ENCODE measurements at regions not wholly inside any gene's neighbourhood (a gene's known extent, or its start where the extent isn't known, plus 50 kb on each side); places are given as distances from the start of the nearest gene placed in this dataset.

DNA sequence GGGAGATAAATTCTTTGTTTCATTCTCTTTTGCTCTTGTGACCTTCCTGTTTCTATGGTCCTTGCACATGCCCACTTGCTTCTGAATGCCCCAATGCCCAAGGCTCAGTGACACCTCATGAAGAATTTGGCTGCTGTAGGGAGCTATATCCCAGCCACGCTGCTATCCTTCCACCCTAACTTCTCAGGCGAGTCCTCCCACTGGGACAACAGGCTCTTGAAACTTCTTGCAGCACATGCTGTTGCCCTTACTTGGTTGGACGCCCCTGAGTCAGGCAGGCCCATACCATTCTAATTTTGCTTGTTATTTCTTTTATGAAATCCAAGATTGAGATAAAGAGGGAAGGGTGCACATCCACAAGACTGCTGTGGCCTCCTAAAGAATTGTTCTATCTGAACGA, 57.6 kb upstream of the BLID start:
- ATAC-seq (ENCODE audit: low read depth) (no peak), DNase-seq (no peak)
- POLR2A ChIA-PET = no interaction called here
- Mint-ChIP-seq H3K4me1 (no peaks in the 10 kb centered on the region), H3K4me3 (no peak overlapping the region), H3K9me3 (no peaks in the 10 kb centered on the region), H3K27me3 (peaks cover 2% of the 10 kb centered on the region), H3K27ac (no peak overlapping the region), H3K36me3 (no peaks in the 10 kb centered on the region)

DNA sequence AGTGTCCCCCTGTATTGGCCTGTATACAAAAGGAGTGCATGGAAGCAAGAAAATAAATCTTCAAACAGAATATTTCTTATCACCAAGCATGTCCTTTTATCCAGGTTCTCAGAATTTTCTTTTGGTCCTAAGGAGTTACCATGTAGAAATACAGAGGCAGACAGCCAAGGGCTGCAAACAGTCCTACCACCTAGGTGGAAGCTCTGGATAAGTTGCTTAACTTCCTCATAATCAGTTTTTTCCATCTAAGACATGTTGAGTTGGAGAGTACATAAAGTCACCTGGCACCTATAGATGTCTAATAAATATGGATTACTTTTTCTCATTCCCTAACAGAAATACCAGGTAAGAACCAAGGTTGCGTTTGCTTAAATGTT, 57.0 kb upstream of the BLID start:
- no peaks in the 10 kb centered on the region for H3K4me1 Mint-ChIP-seq
- no peaks in the 10 kb centered on the region for H3K9me3 Mint-ChIP-seq
- no peak for DNase-seq
- H3K27me3 Mint-ChIP-seq = peaks cover 2% of the 10 kb centered on the region
- H3K27ac Mint-ChIP-seq = no peak overlapping the region
- no peak for ATAC-seq (ENCODE audit: low read depth)
- POLR2A ChIA-PET = no interaction called here
- H3K4me3 Mint-ChIP-seq = no peak overlapping the region
- H3K36me3 Mint-ChIP-seq = no peaks in the 10 kb centered on the region

DNA sequence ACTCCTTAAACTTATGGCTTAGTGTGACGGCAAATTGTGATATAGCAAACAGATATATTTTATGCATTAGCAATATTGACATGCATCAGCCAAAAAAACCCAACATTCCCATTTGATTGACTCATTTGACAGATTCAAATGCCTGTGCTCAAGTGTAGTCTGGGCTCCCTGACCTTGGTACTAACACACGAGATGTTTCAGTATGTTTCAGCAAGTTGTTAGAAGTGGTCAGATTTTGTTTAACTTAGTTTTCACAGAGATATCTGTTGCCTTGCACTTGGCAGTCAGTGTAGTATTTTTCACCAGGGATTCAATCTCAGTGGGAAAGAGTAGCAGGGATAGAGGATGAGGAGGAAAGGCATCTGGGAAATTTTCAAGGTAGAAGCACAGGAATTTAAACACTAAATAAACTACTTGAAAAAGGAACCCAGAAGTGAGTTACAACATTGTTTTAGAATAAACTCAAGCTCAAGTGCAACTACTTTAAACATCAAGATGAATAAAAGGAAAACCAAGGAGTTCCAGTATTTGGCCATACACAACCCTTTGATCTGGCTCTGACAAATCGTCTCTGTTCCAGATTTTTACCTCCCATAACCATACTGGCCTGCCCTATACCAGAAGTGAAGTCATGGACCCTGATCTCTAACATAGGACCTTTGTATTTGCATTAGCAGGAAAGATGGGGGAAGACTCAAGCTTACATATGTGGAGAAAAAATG, 56.5 kb upstream of the BLID start:
- POLR2A ChIA-PET = no interaction called here
- DNase-seq (no peak), ATAC-seq (ENCODE audit: low read depth) (no peak)
- Mint-ChIP-seq H3K4me3 (no peak overlapping the region), H3K9me3 (no peaks in the 10 kb centered on the region), H3K36me3 (no peaks in the 10 kb centered on the region), H3K4me1 (no peaks in the 10 kb centered on the region), H3K27me3 (no peaks in the 10 kb centered on the region), H3K27ac (no peak overlapping the region)

DNA sequence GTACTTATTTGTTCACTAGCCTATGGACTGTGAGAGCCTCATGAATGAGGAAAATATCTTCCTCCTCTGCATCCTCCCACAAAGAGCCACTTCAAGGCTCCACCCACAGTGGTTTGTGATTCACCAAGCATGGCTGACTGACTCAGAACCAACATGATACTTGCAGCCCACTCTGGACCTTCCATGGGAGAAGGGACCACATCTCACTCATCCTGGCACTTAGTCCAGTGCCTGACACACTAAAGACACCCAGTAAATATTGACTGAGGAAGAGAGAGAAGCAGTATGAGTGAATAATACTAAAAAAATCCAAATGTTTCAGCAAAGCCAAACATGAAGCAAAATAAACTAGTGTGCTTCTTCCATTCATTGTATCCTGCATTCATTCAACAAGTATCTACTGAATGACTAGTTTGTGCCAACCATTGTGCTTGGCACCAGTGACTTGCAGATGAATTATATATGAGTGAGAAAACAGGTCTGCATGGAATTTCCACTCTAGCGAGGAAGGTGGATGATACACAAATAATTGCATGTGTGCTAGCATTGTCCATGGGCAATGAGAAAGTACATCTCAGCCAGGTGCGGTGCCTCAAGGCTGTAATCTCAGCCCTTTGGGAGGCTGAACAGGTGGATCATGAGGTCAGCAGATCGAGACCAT, 54.9 kb upstream of the BLID start:
- H3K27me3 Mint-ChIP-seq = no peaks in the 10 kb centered on the region
- ATAC-seq (ENCODE audit: low read depth) = no peak

DNA sequence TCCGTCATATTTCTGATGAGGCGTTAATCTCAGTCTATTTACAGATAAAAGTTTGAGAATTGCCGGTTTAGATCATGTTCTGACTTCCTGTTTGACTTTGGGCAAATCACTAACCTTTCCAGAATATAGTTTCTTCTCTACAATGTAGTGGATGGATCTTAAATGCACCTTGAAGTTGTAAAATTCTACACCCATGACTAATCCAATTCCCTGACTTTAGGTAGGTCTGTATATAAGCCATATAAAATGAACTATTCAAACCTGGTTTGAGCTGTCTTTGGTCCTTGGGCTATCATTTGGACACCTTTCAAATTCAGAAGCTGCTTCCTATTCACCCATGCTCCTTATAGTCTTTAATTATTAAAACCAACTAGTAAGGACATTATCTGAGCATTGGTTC, 52.2 kb upstream of the BLID start:
- Mint-ChIP-seq H3K4me3 (no peak overlapping the region), H3K27me3 (no peaks in the 10 kb centered on the region), H3K36me3 (no peaks in the 10 kb centered on the region)

More for the DNA sequence above, 54.9 kb upstream of the BLID start:
- Mint-ChIP-seq H3K36me3 (no peaks in the 10 kb centered on the region), H3K27ac (no peak overlapping the region), H3K4me1 (no peaks in the 10 kb centered on the region), H3K9me3 (no peaks in the 10 kb centered on the region), H3K4me3 (no peak overlapping the region)
- no peak for DNase-seq
- POLR2A ChIA-PET = no interaction called here

DNA sequence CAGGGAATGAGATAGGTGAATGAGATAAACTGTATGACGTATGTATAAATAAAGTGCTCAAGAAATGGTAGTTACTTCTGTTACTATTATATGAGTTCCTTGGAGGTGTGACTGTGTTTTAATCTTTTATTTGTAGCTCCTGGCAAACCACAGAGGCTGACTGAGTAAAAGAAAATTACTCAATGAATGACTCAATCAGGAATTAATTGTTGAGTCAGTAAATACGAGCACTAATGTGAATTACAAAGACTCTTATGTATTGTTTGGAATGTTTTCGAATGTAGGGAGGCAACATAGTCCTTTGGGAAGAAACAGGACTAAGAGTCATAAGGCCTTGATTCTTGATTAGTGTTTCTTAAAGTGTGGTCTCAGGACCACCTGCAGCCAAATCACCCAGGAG, 51.1 kb upstream of the BLID start:
- no peak overlapping the region for H3K27ac Mint-ChIP-seq
- no peaks in the 10 kb centered on the region for H3K36me3 Mint-ChIP-seq
- no peak for DNase-seq

More for the DNA sequence above, 52.2 kb upstream of the BLID start:
- no peak for DNase-seq
- Mint-ChIP-seq H3K9me3 (no peaks in the 10 kb centered on the region), H3K4me1 (no peaks in the 10 kb centered on the region), H3K27ac (no peak overlapping the region)
- POLR2A ChIA-PET = no interaction called here
- ATAC-seq (ENCODE audit: low read depth) = no peak

DNA sequence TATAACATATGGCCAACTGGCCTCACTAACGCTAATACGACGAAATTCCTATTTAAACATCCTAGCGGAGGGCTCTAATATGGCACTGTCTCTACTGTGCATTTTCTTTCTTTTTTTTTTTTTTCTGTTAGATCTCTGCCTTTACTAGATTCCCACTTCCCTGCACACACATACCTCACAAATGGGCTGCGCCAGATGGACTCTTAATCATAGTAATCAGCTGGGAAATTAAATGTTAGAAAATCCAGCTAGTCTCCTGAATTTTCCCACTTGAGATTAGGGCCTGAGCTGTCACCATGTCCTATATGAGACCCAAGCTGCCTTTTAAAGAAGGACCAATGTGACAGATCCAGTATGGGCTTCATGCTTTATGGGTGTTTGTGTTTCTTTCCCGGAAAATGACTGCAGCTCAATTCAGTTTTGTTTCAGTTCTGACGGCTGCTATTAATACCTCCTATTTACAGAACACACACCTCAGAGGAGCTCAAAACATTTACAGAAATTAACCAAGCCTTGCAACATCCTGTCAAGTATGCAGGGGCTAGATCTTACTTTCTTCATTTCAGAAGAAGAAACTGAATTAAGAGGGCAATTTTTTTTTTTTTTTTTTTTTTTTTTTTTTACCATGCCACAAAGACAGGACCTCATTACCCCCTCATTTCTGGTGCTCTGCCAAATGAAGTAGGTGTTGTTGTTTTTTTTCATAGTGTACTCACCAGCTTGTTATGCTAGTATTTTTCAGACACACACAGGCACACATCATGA, 49.8 kb upstream of the BLID start:
- Mint-ChIP-seq H3K36me3 (no peaks in the 10 kb centered on the region), H3K27me3 (no peaks in the 10 kb centered on the region), H3K27ac (no peak overlapping the region), H3K4me3 (no peak overlapping the region), H3K4me1 (no peaks in the 10 kb centered on the region), H3K9me3 (no peaks in the 10 kb centered on the region)
- ATAC-seq (ENCODE audit: low read depth) (no peak), DNase-seq (no peak)
- POLR2A ChIA-PET = interaction anchor here (0.7 kb wide), 1 partner anchor 50 kb away, joined by 5 read pairs; no protein-coding TSS in a partner anchor

More for the DNA sequence above, 51.1 kb upstream of the BLID start:
- no peak for ATAC-seq (ENCODE audit: low read depth)
- Mint-ChIP-seq H3K4me3 (no peak overlapping the region), H3K4me1 (no peaks in the 10 kb centered on the region), H3K9me3 (no peaks in the 10 kb centered on the region), H3K27me3 (no peaks in the 10 kb centered on the region)
- POLR2A ChIA-PET = no interaction called here
